GM19239 (cell line): ENCODE measurements at regions not wholly inside any gene's neighbourhood (a gene's known extent, or its start where the extent isn't known, plus 50 kb on each side); places are given as distances from the start of the nearest gene placed in this dataset.

Experiments
- DNase-seq: peaks from one replicate; pipeline ENCODE4 v3.0.0; 2011; ENCODE audit warnings: low spot score; ENCODE audit not compliant: insufficient read length
- FAIRE-seq: peaks from 2 replicates; lab custom pipeline; 2011; peaks lifted over from hg19 to GRCh38; lab: Jason Lieb, UNC

DNA sequence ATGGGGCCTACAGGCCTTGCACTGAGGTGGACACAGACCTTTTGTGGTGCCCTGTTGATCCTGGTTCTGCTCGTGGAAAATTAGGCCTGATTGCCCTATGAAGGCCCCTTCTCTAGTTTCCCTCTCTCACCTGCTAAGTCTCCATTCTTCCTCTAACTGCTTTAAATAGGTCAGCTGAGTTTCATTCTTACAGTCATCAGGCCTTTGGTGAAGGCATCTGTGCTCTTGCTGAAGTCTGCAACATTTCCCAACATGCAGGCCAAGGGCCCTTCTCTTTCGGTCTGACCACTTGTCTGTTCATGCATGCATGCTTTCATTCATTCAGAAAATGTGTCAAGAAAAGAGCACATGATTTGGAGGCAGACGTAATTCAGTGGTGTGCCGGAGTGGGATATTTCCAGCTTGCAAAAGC, 244.0 kb downstream of the BUB3 start:
- FAIRE-seq, result peak; percentile 100
- peak; percentile 58 for DNase-seq

DNA sequence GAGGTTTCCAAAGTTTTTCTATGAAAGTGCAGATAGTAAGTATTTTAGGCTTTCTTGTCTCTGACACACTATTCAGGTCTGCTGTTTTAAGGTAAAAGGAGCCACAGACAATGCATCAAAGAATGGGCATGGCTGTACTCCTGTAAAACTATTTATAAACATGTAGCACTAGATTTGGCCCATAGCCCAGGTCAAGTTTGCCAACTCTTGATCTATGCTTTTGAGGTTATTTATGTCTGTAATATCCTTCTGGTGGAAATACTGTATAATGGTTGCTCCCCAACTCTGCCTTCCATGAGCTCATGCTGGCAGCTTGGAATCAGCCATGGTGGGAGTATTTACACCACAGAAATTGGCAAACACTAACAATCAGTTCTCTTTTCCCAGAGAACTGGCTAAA, 244.6 kb downstream of the BUB3 start:
- DNase-seq (no peak), FAIRE-seq (no peak)

DNA sequence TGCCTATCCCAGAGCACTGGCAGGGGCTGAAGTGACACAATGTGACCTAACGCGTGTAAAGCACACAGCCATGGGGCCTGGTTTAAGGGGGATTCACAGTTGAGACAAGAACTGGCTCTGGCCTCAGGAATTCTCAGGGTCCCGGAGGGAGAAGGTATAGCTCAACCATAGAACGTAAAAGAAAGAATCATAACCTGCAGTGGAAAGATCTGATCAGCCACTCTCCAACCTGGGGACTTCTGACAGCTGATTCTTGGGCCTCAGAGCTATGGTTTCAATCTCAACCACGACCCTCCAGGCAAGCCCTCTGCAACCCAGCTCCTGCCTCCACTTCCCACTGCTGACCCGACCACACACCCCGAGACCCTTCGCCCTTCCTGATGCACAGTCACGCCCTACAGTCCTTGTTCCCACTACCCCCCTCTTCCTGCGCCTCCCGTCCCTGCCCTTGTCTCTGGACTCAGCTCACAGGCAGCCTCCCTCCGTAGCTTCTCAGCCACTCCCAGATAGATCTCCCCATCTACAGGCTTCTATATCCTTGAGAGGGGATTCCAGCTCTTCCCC, 245.2 kb downstream of the BUB3 start:
- no peak for DNase-seq
- no peak for FAIRE-seq

DNA sequence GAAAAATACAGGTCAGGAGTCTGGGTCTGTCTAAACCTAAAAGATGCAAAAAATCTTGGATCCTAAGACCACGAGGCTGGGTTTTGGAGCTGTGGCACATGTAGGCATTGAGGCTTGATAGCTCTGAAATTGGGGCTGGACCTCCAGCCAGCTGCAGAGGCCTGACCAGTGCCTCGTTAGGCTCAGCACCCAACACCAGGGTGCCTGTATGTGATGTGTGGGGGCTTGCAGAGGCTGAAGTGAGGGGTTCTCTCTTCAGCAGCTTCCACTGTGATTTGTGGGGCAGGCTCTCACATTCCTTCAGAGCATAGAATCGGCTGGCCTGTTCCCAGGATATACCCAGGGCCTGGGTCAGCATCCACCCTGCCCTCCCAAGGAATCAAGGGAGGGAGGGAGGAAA, 247.8 kb downstream of the BUB3 start:
- FAIRE-seq (no peak), DNase-seq (no peak)

- peak; percentile 100 for FAIRE-seq
- DNase-seq, result peak; percentile 60
Measured at GRCh38 chr10:123402656-123403055, 248.5 kb downstream of the BUB3 start.

DNA sequence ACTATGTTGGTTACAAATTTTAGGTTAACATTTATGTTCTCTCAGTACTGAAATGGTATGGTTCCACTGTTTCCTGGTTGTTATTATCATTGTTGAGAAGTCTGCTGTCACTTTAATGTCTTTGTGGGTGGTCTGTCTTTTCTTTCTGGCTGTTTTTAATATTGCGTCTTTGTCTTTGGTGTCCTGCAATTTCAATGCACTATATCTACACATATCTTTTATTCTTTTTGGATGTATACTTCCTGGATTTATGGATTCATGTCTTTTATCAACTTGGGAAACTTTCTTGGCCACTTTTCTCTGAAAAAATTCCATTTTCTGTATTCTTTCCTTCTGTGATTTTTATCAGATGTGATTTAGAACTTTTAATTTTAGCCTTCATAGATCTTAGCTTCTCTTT, 250.2 kb downstream of the BUB3 start:
- FAIRE-seq (peak; percentile 77), DNase-seq (no peak)

- FAIRE-seq, result no peak
Measured at GRCh38 chr10:123408660-123409059, 254.5 kb downstream of the BUB3 start.

DNA sequence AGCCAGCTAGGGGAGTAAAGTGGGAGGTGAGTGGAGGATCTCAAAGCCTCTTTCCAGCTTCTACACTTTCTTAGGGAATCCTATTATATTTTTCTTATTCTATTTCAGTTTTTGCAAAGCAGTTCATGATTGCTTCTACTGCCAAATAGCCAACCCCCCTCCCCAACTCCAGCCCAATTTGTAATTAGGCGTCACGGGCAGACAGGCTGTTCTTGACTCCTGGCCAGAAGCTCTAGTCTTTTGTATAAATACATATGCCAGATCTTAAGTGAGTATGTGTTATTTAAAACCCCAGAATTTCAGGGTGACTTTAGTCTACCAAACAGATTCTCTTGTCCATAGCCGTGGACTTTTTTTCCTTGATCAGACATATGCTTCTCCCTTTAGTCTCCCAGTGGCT, 255.2 kb downstream of the BUB3 start:
- FAIRE-seq (no peak), DNase-seq (no peak)

More at GRCh38 chr10:123408660-123409059, 254.5 kb downstream of the BUB3 start:
- no peak for DNase-seq

DNA sequence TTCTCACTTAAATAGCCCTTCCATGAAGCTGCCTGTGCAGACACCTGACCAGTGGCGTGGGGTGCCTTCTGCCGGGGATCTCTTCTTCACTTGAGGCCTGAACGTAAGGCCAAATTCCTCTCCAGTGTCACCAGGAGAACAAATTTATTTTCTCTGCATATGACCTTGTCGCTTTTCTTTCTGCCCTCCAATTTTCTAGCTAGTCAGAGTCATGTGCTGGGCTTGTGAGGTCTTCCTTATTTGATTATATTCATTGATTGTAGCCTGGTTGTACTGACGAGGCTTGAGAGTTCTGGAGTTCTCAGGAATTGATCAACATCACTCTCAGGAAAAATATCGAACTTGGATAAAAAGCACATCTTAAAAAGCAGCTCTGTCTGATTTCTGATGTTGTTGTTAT, 255.7 kb downstream of the BUB3 start:
- FAIRE-seq (no peak), DNase-seq (no peak)

DNA sequence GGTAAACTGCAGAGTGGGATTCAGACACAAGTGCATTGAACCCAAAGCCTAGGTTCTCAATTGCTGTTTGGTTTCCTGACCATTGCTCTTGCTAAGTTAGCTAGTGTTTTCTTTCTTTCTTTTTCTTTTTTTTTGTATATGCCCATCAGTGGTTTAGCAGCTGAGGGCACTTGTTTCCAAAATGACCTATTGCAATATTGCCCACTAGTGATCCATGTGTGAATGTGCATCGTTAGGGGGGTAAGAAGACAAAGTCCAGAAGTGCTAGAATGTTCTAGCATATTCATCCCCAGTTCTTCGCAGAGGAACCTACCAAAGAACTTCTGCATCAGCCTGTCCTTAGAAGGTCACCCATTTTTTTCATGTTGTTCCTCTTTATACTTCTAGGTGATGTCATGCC, 252.8 kb upstream of the GPR26 start:
- no peak for FAIRE-seq
- DNase-seq, result no peak

- FAIRE-seq (no peak), DNase-seq (no peak)
Measured at GRCh38 chr10:123415523-123415922, 250.6 kb upstream of the GPR26 start.

GRCh38 chr10:123417414-123417813, 248.7 kb upstream of the GPR26 start:
- no peak for DNase-seq
- FAIRE-seq, result no peak

GRCh38 chr10:123421461-123421860, 244.7 kb upstream of the GPR26 start:
- FAIRE-seq, result no peak
- no peak for DNase-seq

DNA sequence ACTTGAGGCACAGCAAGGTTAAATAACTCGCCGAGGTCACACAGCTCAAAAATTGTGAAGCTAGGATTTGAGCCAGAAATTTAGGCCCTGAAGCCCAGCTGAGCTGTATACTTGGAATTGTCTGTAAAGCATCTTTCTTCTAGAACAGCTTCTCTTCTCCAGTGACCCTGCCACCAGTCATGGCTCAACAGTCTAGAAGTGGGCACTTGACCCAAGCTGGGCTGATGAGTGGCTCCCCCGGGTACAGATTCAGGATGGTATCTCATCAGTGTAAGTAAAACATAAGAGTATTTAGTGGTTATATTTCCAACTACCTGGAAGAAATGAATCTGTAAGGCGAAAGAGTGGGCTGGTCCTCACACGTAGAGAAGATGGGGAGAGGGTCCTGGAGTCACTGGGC, 243.9 kb upstream of the GPR26 start:
- FAIRE-seq (no peak), DNase-seq (no peak)

DNA sequence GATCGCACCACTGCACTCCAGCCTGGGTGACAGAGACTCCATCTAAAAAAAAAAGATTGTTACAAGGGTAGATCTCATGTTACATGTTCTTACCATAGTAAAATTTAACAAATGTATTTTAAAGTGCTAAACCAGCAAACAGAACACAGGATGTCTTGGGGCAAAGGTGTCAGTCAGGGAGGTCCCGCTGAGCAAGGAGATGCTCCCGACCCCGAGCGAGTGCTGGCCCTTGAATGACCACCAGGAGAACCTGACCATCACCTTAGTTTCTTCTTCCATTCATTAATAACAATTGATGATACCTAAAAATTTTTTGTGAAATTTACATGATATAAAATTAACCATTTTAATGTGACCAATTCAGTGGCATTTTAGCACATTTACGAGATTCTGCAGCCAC, 241.6 kb upstream of the GPR26 start:
- no peak for FAIRE-seq
- no peak for DNase-seq

DNA sequence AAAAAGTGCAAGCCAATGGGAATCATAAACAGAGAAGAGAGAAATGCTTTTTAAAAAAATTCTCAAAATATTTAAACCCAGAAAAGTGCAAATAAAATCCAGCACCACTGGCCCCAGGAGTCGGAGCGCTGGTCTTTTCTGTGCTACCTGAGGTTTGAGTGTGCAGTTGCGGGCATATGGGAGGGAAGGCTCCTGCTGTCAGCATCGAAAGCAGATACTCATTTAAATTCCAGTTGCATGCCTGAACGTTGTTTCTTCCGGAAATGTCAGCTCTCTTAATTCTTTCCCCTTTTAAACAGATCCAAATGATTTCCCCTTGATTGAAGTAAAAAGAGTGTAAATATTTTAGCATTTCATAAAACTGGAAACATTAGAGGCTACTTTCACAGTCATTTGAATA, 240.5 kb upstream of the GPR26 start:
- FAIRE-seq, result no peak

DNA sequence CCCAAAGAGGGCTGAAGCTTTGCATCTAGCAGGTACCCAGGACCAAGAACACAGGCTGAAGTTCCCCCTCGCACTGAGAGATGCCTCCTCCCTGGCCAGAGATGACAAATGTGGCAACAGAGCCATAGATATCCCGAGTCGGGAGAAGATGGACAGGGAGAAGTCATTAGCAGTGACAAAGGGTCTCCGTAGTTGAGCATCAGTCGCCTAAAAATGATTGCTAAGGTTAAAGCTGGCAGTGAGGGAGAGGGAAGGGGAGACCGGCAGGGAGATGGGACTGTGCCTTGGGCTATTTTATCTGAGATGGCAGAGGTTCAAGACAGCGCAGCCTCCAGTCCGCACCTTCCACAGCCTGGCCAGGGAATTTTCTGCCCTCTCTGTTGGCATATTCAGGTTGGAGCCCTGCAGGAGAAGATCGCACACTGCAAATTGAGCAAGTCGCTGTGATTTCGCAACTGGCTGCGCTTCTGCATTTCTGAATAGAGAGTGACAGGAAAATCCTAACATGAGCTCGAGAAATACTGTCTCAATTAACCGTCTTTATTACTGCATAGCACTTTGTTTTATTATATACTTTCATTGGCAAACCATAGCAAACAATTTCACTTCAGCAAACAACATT, 238.9 kb upstream of the GPR26 start:
- FAIRE-seq, result no peak
- no peak for DNase-seq

More for the DNA sequence above, 240.5 kb upstream of the GPR26 start:
- no peak for DNase-seq

DNA sequence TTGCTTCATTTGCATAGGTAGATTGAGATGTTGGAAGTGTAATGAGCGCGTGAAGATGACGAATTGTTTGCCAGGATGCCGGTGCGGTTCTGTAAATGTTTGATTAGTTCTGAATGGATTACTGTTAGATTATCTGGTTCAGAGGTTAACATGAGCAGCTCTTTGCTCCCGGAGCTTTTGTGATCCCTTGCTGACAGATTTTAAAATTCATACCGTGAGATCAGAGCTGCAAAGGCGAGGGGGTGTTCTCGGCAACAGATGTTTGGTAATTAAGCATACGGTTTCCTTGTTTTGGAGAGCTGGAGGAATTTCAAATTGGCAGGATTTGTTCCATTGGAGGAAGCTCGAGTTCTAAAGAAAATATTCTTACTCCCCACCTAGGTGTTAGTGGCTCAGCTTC, 237.8 kb upstream of the GPR26 start:
- FAIRE-seq (no peak), DNase-seq (no peak)

- no peak for DNase-seq
- FAIRE-seq, result no peak
Measured at GRCh38 chr10:123429706-123430221, 236.4 kb upstream of the GPR26 start.

DNA sequence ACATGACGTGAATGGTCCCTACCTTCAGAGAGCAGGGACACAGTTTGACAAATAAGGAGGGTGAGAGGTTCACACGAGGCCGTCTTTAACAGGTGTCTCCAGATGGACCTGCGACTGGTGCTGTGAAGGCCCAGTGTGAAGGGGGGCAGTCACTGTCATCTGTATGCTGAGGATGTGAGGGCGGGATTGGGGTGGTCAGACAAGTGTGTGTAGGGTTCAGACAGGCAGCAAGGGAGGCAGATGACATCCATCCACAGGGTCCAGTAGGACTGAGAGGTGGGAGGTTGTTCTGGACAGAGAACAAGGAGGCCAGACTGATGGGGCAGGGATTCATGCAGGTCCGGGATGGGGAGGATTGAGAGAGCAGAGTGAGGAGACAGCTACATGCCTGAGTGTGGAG, 232.6 kb upstream of the GPR26 start:
- FAIRE-seq, result no peak

GRCh38 chr10:123434435-123435039, 231.6 kb upstream of the GPR26 start:
- no peak for FAIRE-seq
- no peak for DNase-seq

More for the DNA sequence above, 232.6 kb upstream of the GPR26 start:
- DNase-seq, result no peak

- FAIRE-seq, result peak; percentile 97
- peak; percentile 77 for DNase-seq
Measured at GRCh38 chr10:123442901-123443300, 223.3 kb upstream of the GPR26 start.
